ENCODE measurements at regions not wholly inside any gene's neighbourhood (a gene's known extent, or its start where the extent isn't known, plus 50 kb on each side); places are given as distances from the start of the nearest gene placed in this dataset.

DNA sequence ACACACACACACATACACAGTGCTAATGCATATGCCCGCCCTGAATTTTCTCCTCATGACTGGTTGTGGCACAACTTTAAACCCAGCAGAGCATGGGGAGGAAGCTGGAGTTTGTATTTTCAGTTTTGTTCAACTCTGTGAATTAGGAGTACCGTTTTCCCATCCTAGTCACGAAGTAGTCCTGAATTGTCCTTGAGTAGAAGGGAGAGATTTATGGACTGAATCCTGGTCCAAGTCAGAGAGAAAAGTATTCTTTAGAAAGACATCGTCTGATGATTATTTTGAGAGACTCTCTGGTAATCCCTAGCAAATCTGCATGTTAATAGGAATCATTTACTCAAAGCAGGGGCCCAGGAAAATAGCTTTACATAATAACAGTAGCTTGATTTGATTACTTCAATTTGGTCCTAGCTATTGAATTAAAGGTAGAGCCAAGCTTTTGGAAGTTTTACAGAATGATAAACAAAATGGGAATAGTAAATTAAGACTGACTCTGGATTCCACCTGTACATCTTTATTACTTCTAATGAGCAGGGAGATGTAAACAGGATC lies 60.5 kb upstream of the OLIG2 start:
- TF ChIP-seq RAD21 (IDR thresholded peaks at IDR 0.05; ENCODE audit: low read length): no peak
- no peak for TF ChIP-seq CTCF (conservative IDR thresholded peaks at IDR 0.05; ENCODE audit: low read depth, low read length)
- no peak for TF ChIP-seq MXI1 (IDR thresholded peaks at IDR 0.05; ENCODE audit: borderline replicate concordance, low read depth, low read length)
- TF ChIP-seq CEBPB (IDR thresholded peaks at IDR 0.05; ENCODE audit: low read depth, low read length): no peak
- no peak for TF ChIP-seq NFE2L2 (IDR thresholded peaks at IDR 0.05; ENCODE audit: low read depth, low read length)
- no peak for TF ChIP-seq POLR2A (IDR thresholded peaks at IDR 0.05; ENCODE audit: low read depth, low read length)
- TF ChIP-seq SMC3 (IDR thresholded peaks at IDR 0.05; ENCODE audit: low read depth, low read length): no peak
- no peak for TF ChIP-seq USF2 (IDR thresholded peaks at IDR 0.05; ENCODE audit: low read depth, low read length)
- no peak for TF ChIP-seq BHLHE40 (IDR thresholded peaks at IDR 0.05; ENCODE audit: low read depth, low read length)
- TF ChIP-seq MAZ (IDR thresholded peaks at IDR 0.05; ENCODE audit: borderline replicate concordance, low read depth, low read length): no peak
- TF ChIP-seq FOS (IDR thresholded peaks at IDR 0.05; ENCODE audit: low read depth, low read length): no peak
- no peak for TF ChIP-seq ELK1 (IDR thresholded peaks at IDR 0.05; ENCODE audit: borderline replicate concordance, low read depth, low read length)
- TF ChIP-seq RFX5 (IDR thresholded peaks at IDR 0.05; ENCODE audit: low read depth, low read length): no peak
- no peak for TF ChIP-seq RCOR1 (IDR thresholded peaks at IDR 0.05; ENCODE audit: insufficient replicate concordance, low read length)

Measured in IMR-90 (cell line).